Stomach smooth muscle (tissue), 2 donors: ENCODE measurements at regions not wholly inside any gene's neighbourhood (a gene's known extent, or its start where the extent isn't known, plus 50 kb on each side); places are given as distances from the start of the nearest gene placed in this dataset.
"Not testable (repeated sequence)": the region's sequence is repeated elsewhere in the genome, so short reads cannot be mapped to it uniquely, and the experiment has no call there.

Source experiments
- H3K27ac ChIP-seq: one replicate; pipeline ENCODE4 v1.7.0; 2013; ENCODE audit warnings: mild to moderate bottlenecking, low read length, inconsistent platforms
- H3K27me3 ChIP-seq, 2 donors: one replicate each; pipeline ENCODE4 v1.7.0; 2013; ENCODE audit warnings: low read length in 2 of 2; ENCODE audit not compliant: insufficient read depth in 2 of 2, control insufficient read depth in 1 of 2
- H3K36me3 ChIP-seq, 2 donors: one replicate each; pipeline ENCODE4 v1.7.0; 2013; ENCODE audit warnings: low read length in 2 of 2; ENCODE audit not compliant: control insufficient read depth in 2 of 2, insufficient read depth in 2 of 2
- H3K4me1 ChIP-seq: one replicate; pipeline ENCODE4 v1.7.0; 2013; ENCODE audit warnings: low read length; ENCODE audit not compliant: control insufficient read depth, insufficient read depth
- H3K4me3 ChIP-seq, 2 donors: one replicate each; pipeline ENCODE4 v1.7.0; 2013; ENCODE audit warnings: low read length in 2 of 2
- H3K9ac ChIP-seq, 2 donors: one replicate each; pipeline ENCODE4 v1.7.0; 2013; ENCODE audit warnings: low read length in 2 of 2, mild to moderate bottlenecking in 1 of 2
- H3K9me3 ChIP-seq, 2 donors: one replicate each; pipeline ENCODE4 v1.7.0; 2013; ENCODE audit warnings: low read length in 2 of 2; ENCODE audit not compliant: control insufficient read depth in 2 of 2
- donor health status: healthy.
- donor health status: Pancreatic carcinoma.

GRCh38 chr9:135278586-135278985, 191.1 kb downstream of the OLFM1 start:
- H3K27ac ChIP-seq: no peak overlapping the region
- H3K27me3 ChIP-seq: peaks cover 15 to 37% of the 10 kb centered on the region in 2 donors
- H3K4me1 ChIP-seq: peaks cover 9% of the 10 kb centered on the region
- no peaks in the 10 kb centered on the region for H3K9me3 ChIP-seq
- H3K36me3 ChIP-seq: no peaks in the 10 kb centered on the region
- H3K9ac ChIP-seq: no peak overlapping the region
- no peak overlapping the region for H3K4me3 ChIP-seq

- H3K27ac ChIP-seq: no peak overlapping the region
- H3K36me3 ChIP-seq: no peaks in the 10 kb centered on the region
- no peaks in the 10 kb centered on the region for H3K9me3 ChIP-seq
- H3K9ac ChIP-seq: no peak overlapping the region
- H3K4me3 ChIP-seq: no peak overlapping the region
- H3K4me1 ChIP-seq: peaks cover 9% of the 10 kb centered on the region
- H3K27me3 ChIP-seq: peaks cover 12 to 35% of the 10 kb centered on the region in 2 donors
These were observed 191.9 kb downstream of the OLFM1 start for GRCh38 chr9:135279385-135279784.

GRCh38 chr9:135279834-135280393, 192.4 kb downstream of the OLFM1 start:
- H3K27ac ChIP-seq: no peak overlapping the region
- H3K4me3 ChIP-seq: no peak overlapping the region
- no peaks in the 10 kb centered on the region for H3K9me3 ChIP-seq
- H3K4me1 ChIP-seq: peaks cover 9% of the 10 kb centered on the region
- H3K27me3 ChIP-seq: peaks cover 12 to 36% of the 10 kb centered on the region in 2 donors
- H3K36me3 ChIP-seq: no peaks in the 10 kb centered on the region
- H3K9ac ChIP-seq: no peak overlapping the region

- peaks cover 8 to 30% of the 10 kb centered on the region in 2 donors for H3K27me3 ChIP-seq
These were observed 193.2 kb downstream of the OLFM1 start for GRCh38 chr9:135280666-135281065.

DNA sequence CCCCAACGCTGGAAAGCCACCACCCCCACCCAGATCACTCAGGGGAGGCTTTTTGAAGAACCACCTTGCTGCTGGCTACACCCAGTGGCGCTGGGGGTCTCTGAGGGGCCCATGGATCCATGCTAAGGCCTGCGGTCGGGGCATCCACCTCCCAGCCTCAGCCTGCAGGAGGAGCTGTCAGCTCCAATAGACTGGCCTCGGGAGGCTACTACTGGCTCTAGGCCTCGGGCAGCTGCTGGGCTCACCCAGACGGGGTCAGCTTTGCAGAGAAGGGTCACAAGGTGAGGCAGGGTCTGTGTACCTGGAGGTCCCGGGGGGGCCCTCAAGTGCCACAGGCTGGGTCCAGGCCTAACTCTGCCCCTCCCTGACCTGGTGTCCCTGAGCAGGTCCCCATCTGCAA, 193.7 kb downstream of the OLFM1 start:
- Histone ChIP-seq H3K4me3 (no peak overlapping the region), H3K9ac (no peak overlapping the region), H3K27ac (no peak overlapping the region), H3K27me3 (peaks cover 8 to 30% of the 10 kb centered on the region in 2 donors), H3K36me3 (no peaks in the 10 kb centered on the region), H3K9me3 (no peaks in the 10 kb centered on the region), H3K4me1 (peaks cover 9% of the 10 kb centered on the region)

More at GRCh38 chr9:135280666-135281065, 193.2 kb downstream of the OLFM1 start:
- Histone ChIP-seq H3K9me3 (no peaks in the 10 kb centered on the region), H3K36me3 (no peaks in the 10 kb centered on the region), H3K27ac (no peak overlapping the region), H3K9ac (no peak overlapping the region), H3K4me1 (peaks cover 9% of the 10 kb centered on the region), H3K4me3 (no peak overlapping the region)

GRCh38 chr9:135281791-135282737, 194.6 kb downstream of the OLFM1 start:
- Histone ChIP-seq H3K36me3 (no peaks in the 10 kb centered on the region), H3K27me3 (peaks cover 5 to 30% of the 10 kb centered on the region in 2 donors), H3K9me3 (no peaks in the 10 kb centered on the region), H3K9ac (no peak overlapping the region), H3K4me1 (peaks cover 9% of the 10 kb centered on the region), H3K4me3 (no peak overlapping the region), H3K27ac (no peak overlapping the region)

GRCh38 chr9:135282808-135283207, 195.3 kb downstream of the OLFM1 start:
- H3K27me3 ChIP-seq: peaks cover 5 to 27% of the 10 kb centered on the region in 2 donors
- H3K4me3 ChIP-seq: no peak overlapping the region
- H3K9ac ChIP-seq: no peak overlapping the region
- no peaks in the 10 kb centered on the region for H3K9me3 ChIP-seq
- no peaks in the 10 kb centered on the region for H3K36me3 ChIP-seq
- H3K27ac ChIP-seq: no peak overlapping the region
- H3K4me1 ChIP-seq: peaks cover 9% of the 10 kb centered on the region

DNA sequence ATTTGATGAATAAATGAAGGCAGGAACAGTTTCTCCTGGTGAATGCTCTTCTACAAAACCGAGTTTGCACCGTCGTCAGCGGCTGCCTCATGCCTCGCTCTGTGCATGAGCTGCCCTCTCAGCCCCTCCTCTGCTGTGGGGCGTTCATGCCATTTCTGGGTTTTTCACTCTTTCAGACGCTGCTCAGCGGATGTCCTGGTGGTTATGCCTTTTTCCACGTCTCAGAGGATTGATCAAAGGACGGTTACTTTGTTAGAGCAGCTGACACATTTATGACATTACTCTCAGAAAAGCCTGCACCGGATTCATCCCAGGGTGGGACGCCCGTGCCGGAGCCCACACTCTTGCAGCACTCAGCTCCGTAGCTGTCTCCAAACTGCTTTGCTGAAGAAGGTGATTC, 195.9 kb upstream of the PPP1R26 start:
- Histone ChIP-seq H3K27ac (no peak overlapping the region), H3K9ac (no peak overlapping the region), H3K4me3 (peak overlapping the region in 1 of 2 donors; percentile 8), H3K4me1 (peaks cover 9% of the 10 kb centered on the region), H3K27me3 (peaks cover 8 to 33% of the 10 kb centered on the region in 2 donors), H3K9me3 (no peaks in the 10 kb centered on the region), H3K36me3 (no peaks in the 10 kb centered on the region)

- H3K4me3 ChIP-seq: no peak overlapping the region
These were observed 195.0 kb upstream of the PPP1R26 start for GRCh38 chr9:135284386-135285134.

DNA sequence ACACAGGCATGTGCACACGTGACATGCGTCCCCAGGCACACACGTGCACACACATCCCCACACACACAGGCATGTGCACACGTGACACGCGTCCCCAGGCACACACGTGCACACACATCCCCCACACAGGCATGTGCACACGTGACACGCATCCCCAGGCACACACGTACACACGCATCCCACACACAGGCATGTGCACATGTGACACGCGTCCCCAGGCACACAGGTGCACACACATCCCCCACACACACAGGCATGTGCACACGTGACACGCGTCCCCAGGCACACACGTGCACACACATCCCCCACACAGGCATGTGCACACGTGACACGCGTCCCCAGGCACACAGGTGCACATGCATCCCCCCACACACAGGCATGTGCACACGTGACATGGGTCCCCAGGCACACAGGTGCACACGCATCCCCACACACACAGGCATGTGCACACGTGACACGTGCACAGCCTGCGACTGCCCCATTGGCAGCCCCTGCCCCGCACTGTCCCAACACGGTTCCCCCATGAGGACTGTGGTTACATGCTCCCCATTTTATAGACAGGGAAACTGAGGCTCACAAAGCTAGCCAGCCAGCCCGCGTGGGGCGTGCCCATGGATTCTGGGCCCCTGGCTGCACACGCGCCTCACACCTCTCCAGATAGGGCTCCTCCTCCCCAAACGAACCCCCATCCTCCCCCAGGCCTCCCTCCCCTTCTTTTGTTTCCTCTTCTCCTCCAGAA, 193.2 kb upstream of the PPP1R26 start:
- not testable (repeated sequence) for H3K9me3 ChIP-seq
- H3K27me3 ChIP-seq: peaks cover 22 to 29% of the 10 kb centered on the region in 2 donors

More at GRCh38 chr9:135284386-135285134, 195.0 kb upstream of the PPP1R26 start:
- H3K27ac ChIP-seq: no peak overlapping the region
- no peaks in the 10 kb centered on the region for H3K36me3 ChIP-seq
- H3K9me3 ChIP-seq: no peaks in the 10 kb centered on the region
- peaks cover 13 to 35% of the 10 kb centered on the region in 2 donors for H3K27me3 ChIP-seq
- peaks cover 9% of the 10 kb centered on the region for H3K4me1 ChIP-seq
- H3K9ac ChIP-seq: no peak overlapping the region

More for the DNA sequence above, 193.2 kb upstream of the PPP1R26 start:
- not testable (repeated sequence) for H3K36me3 ChIP-seq, H3K27ac ChIP-seq, H3K4me1 ChIP-seq, H3K9ac ChIP-seq, H3K4me3 ChIP-seq
